GM10266 (cell line): ENCODE measurements at regions not wholly inside any gene's neighbourhood (a gene's known extent, or its start where the extent isn't known, plus 50 kb on each side); places are given as distances from the start of the nearest gene placed in this dataset.

Experiments
- DNase-seq: peaks from one replicate; pipeline ENCODE4 v3.0.0; 2012; ENCODE audit errors: extremely low spot score
- TF ChIP-seq, protein P1 (sequence below): IDR thresholded peaks from 2 replicates; pipeline ENCODE4 v1.5.1; 2012; ENCODE audit warnings: mild to moderate bottlenecking, low read depth; ENCODE audit not compliant: control insufficient read depth, insufficient read depth; ENCODE audit errors: missing control alignments

DNA sequence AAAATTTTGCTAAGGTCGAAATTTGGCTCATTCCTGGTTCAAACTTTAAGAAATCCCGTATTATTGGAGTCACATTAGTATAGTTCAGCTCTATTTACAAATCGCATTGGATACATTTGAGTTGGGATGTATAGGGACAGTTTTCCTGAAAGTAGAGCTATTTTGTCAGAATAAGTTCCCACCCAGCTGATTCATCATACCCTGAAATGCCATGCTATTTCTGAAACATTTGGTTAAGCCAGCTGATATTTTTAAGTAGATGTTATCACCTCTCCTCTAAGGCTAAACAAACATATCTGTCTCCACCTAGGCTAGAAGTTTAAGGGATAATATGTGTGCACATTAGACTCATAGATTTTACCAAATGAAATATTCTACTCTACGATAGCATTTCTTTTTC is 226.2 kb upstream of the ARGLU1 start:
- DNase-seq = no peak
- TF ChIP-seq, protein P1, sequence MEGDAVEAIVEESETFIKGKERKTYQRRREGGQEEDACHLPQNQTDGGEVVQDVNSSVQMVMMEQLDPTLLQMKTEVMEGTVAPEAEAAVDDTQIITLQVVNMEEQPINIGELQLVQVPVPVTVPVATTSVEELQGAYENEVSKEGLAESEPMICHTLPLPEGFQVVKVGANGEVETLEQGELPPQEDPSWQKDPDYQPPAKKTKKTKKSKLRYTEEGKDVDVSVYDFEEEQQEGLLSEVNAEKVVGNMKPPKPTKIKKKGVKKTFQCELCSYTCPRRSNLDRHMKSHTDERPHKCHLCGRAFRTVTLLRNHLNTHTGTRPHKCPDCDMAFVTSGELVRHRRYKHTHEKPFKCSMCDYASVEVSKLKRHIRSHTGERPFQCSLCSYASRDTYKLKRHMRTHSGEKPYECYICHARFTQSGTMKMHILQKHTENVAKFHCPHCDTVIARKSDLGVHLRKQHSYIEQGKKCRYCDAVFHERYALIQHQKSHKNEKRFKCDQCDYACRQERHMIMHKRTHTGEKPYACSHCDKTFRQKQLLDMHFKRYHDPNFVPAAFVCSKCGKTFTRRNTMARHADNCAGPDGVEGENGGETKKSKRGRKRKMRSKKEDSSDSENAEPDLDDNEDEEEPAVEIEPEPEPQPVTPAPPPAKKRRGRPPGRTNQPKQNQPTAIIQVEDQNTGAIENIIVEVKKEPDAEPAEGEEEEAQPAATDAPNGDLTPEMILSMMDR = no peak

DNA sequence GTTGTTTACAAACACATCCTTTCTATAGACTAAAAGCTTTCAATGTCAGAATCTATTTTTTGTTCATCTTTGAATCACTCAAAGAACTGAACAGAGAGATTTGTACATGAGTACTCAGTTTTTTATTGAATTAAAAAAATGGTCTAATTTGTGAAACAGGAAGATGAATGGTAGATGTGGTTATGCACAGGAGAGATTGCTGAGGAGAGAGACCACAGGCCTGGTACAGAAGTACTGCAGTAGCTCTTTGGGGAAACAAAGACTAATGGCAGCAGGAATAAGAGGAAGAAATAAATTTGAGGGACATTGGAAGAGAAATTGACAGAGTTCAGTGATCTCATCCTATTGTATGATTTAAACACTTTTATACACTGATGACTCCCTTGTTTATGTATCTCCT is 222.0 kb upstream of the ARGLU1 start:
- TF ChIP-seq, protein P1 = no peak
- DNase-seq = no peak

DNA sequence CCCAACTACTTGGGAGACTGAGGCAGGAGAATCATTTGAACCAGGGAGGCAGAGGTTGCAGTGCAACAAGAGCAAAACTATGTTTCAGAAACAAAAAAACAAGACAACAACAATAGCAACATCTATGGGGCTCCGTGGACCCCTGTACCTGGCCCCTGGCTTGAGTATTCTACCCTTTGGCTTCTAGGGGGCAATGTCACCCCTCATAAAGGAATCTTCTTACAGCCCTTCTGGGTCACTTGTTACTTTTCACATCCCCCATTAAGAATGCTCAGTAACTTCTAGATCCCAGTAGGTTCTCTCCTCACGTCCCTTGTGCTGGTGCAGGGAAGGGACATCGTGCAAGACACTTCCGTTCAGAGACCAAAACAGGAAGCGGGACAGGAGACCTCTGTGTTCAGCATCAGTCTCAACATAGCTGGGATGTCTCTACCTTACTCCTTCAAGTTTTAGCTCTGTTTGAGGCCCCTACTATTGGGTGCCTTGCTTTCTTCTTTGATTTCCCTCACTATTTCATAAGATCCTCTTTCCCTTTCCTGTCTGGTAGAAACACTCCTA is 218.1 kb upstream of the ARGLU1 start:
- no peak for DNase-seq
- TF ChIP-seq, protein P1 = no peak

DNA sequence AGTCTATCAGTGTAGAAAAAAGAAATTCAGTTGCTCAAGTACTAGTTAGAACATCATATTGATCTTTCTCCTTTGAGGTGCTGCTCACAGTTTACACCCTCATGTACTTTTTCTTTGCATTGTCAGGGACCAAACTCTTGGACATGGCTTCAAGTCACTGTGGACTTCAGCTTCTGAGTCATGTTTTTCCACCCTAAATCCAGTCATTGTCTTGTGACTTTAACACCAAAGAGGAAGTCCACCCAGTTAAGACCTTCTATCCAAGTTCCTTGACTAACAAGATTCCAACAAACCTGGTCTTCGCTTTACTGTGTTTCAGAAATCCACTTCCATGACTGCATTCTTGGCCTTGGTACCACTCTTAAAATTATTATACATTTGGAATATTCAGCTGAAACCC is 206.7 kb upstream of the ARGLU1 start:
- TF ChIP-seq, protein P1 = no peak
- no peak for DNase-seq

DNA sequence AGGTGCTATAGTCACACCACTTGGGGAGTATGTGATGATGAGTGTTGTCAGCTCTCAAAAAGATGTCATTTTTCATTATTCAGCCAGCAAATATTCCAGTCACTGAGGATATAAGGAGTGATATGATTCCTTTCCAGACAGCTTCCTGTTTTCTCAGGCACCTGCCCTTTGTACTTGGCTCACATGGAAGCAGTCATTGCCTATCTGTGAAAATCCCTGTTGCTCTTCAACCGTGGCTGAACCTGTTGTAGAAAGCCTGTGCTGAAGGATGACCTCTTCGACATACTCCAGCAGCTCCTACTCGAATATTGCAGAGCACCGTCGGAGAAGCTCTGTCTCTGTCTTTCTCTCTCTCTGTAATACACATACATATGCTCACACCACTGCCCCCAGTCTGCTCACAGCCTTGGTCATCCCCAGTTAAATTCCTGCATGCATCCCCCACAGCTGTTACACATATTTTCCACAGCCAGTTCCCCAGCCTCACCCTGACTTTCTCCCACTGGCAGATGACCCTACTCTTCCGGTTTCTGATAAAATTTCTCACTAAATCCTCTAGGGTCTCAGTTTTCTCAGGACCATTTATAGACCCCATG is 204.2 kb upstream of the ARGLU1 start:
- DNase-seq = no peak
- TF ChIP-seq, protein P1 = no peak

DNA sequence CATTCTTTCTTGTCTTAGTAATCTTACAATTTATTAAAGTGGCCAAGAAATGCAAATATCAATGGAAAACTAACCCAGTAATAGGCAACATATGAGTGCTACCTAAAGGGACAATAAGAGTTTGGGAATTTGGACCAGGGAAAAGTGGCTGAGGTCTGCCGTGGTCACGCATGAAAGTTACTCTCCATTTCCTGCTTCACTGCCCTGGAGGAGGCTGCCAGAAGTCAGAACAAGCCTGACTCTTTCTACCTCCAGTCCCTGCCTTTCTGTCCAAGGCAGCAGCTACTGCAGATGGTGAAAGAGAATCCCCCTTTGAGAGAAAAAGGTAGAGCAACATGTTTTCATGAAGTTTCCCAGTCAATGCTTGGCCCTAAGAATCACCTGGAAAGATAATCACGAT is 201.1 kb upstream of the ARGLU1 start:
- TF ChIP-seq, protein P1 = no peak
- no peak for DNase-seq

DNA sequence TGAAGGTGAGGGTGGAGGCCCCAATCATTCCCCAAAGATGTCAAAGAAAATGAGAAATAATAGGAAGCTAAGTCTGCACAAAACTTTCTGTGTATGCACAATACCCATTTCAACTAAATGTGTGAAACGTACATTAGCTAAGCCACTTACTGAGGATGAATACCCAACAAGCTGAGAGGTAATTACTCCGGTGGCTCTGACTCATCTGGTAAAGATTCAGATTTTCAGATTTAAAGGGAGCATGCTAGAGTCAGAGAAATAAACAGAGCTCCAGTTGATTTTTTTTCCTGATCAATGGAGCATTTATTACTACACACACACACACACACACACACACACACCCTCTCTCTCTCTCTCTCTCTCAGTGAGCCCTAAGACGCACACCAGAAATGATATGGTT is 194.8 kb upstream of the ARGLU1 start:
- TF ChIP-seq, protein P1 = no peak
- no peak for DNase-seq
